Amniotic stem cell (primary cell): ENCODE measurements at regions not wholly inside any gene's neighbourhood (a gene's known extent, or its start where the extent isn't known, plus 50 kb on each side); places are given as distances from the start of the nearest gene placed in this dataset.
"Not testable (repeated sequence)": the region's sequence is repeated elsewhere in the genome, so short reads cannot be mapped to it uniquely, and the experiment has no call there.

Experiments
- DNase-seq: peaks from one replicate; lab custom pipeline; 2025; lab: John Stamatoyannopoulos, UW

- DNase-seq: no peak
Observed at GRCh38 chr7:47089461-47089860, 492.4 kb downstream of the TNS3 start.

- no peak for DNase-seq
Observed at GRCh38 chr7:47089068-47089417, 492.9 kb downstream of the TNS3 start.

- peak; percentile 18 for DNase-seq
Observed at GRCh38 chr7:47088329-47089067, 493.4 kb downstream of the TNS3 start.

GRCh38 chr7:47087866-47088265 lies 494.0 kb downstream of the TNS3 start:
- no peak for DNase-seq

- DNase-seq: no peak
Observed at GRCh38 chr7:47085491-47086275, 496.2 kb downstream of the TNS3 start.

GRCh38 chr7:47083476-47084250 lies 498.2 kb downstream of the TNS3 start:
- DNase-seq: no peak

GRCh38 chr7:47080816-47081215 lies 501.1 kb downstream of the TNS3 start:
- no peak for DNase-seq

GRCh38 chr7:47078241-47078640 lies 503.7 kb downstream of the TNS3 start:
- no peak for DNase-seq

GRCh38 chr7:47074702-47075153 lies 507.2 kb downstream of the TNS3 start:
- no peak for DNase-seq

- DNase-seq: no peak
Observed at GRCh38 chr7:47073284-47073683, 508.6 kb downstream of the TNS3 start.

- DNase-seq: no peak
Observed at GRCh38 chr7:47071866-47072265, 510.0 kb downstream of the TNS3 start.

- DNase-seq: no peak
Observed at GRCh38 chr7:47069385-47070076, 512.4 kb downstream of the TNS3 start.

- DNase-seq: no peak
Observed at GRCh38 chr7:47066976-47067614, 514.8 kb downstream of the TNS3 start.

- DNase-seq: no peak
Observed at GRCh38 chr7:47056731-47057130, 525.2 kb downstream of the TNS3 start.

- DNase-seq: not testable (repeated sequence)
Observed at GRCh38 chr7:47052541-47053208, 529.2 kb downstream of the TNS3 start.

GRCh38 chr7:47049234-47049774 lies 532.6 kb downstream of the TNS3 start:
- no peak for DNase-seq

GRCh38 chr7:47047384-47047783 lies 534.5 kb downstream of the TNS3 start:
- DNase-seq: no peak

- DNase-seq: no peak
Observed at GRCh38 chr7:47046949-47047348, 535.0 kb downstream of the TNS3 start.

- no peak for DNase-seq
Observed at GRCh38 chr7:47045207-47046051, 536.5 kb downstream of the TNS3 start.

- DNase-seq: no peak
Observed at GRCh38 chr7:47044625-47045024, 537.3 kb downstream of the TNS3 start.
